ENCODE measurements at regions not wholly inside any gene's neighbourhood (a gene's known extent, or its start where the extent isn't known, plus 50 kb on each side); places are given as distances from the start of the nearest gene placed in this dataset.

GRCh38 chr16:86283944-86284343, 226.4 kb upstream of the FOXF1 start:
- TF ChIP-seq EP300 (IDR thresholded peaks at IDR 0.05) (no peak), CTCF (IDR thresholded peaks at IDR 0.05) (no peak)

Measured in tibial nerve (tissue), 4 donors.